NT2/D1 (cell line): ENCODE measurements at regions not wholly inside any gene's neighbourhood (a gene's known extent, or its start where the extent isn't known, plus 50 kb on each side); places are given as distances from the start of the nearest gene placed in this dataset.

Experiments used
- SUZ12 ChIP-seq: IDR thresholded peaks from 2 replicates; pipeline ENCODE4 v1.6.1; 2011; ENCODE audit not compliant: insufficient read length, insufficient read depth; ENCODE audit errors: extremely low read depth
- YY1 ChIP-seq: IDR thresholded peaks from 2 replicates; pipeline ENCODE4 v1.6.1; 2011; ENCODE audit not compliant: insufficient read length, insufficient read depth
- ZNF274 ChIP-seq: IDR thresholded peaks from 2 replicates; pipeline ENCODE4 v1.6.1; 2011; ENCODE audit warnings: mild to moderate bottlenecking, low read depth, low read length

DNA sequence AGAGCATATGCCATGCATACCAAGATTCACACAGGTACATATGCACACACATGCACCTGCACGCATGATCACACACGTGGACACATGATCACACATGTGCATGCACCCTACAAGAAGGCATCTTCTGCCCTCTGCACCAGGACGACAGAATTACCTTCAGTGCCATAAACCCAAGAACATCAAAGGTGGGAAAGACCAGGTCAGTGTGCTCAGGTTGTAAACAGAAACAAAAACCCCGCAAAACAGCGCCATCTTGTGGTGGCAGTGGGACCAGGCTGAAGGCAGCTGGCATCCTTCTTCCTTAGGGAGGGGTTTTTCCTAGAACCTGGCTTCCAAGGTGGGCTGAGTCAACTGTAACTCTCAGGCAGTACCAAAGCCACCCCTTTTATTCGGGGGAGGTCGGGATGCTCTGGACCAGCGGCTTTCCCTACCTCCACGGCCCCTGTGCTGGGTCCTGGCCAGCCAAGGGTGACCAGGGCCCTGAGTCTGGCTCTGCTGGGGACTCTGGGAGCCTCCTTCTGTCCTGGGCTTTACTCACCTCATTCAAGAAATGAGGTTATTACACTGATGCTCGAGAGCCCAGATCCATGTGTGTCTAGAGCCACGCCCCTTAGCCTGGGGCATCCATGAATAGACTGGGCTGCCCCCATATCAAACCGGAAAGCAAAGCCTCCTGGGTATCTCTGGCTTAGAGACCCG lies 69.4 kb upstream of the FGF3 start:
- no peak for TF ChIP-seq ZNF274
- no peak for TF ChIP-seq YY1
- no peak for TF ChIP-seq SUZ12
